HEK293 (cell line): ENCODE measurements at regions not wholly inside any gene's neighbourhood (a gene's known extent, or its start where the extent isn't known, plus 50 kb on each side); places are given as distances from the start of the nearest gene placed in this dataset.
A peak's percentile ranks its signal among the peaks of the same experiment; 100 is the strongest.

ENCODE experiments used
- CTCF ChIA-PET: fragments of 350-600 bp; formaldehyde crosslinking; extraction: SDS; loops from one replicate; lab custom pipeline; 2021; ENCODE audit warnings: antibody characterized with exemption; lab: Yijun Ruan, JAX
- POLR2A ChIA-PET: fragments of 300-600 bp; formaldehyde crosslinking; extraction: SDS; loops from one replicate; lab custom pipeline; 2020; ENCODE audit warnings: antibody characterized with exemption, inconsistent platforms; lab: Yijun Ruan, JAX
- H3K27ac ChIP-seq: fragments of 200-500 bp; sonication (Bioruptor generic); 2 replicates; pipeline ENCODE4 v1.5.1; 2014; ENCODE audit warnings: low read depth, low read length, control low read depth, inconsistent platforms; ENCODE audit errors: extremely low read depth
- H3K36me3 ChIP-seq, 2 experiments: fragments of 200-500 bp in 1 of 2; sonication (Bioruptor generic) in 1 of 2; 1 replicate in 1 of 2; 2 replicates in 1 of 2; pipeline ENCODE4 v1.5.1; 2014 to 2017; ENCODE audit warnings: inconsistent platforms in 2 of 2, low read length in 2 of 2; ENCODE audit not compliant: control insufficient read depth in 2 of 2, insufficient read depth in 1 of 2
- H3K4me1 ChIP-seq: fragments of 200-500 bp; sonication (Bioruptor generic); 2 replicates; pipeline ENCODE4 v1.5.1; 2014; ENCODE audit warnings: mild to moderate bottlenecking, low read length, inconsistent platforms; ENCODE audit not compliant: control insufficient read depth, insufficient read depth
- H3K4me3 ChIP-seq: 2 replicates; pipeline ENCODE4 v1.5.1; 2011; ENCODE audit warnings: low read depth, mild to moderate bottlenecking, control low read depth, low read length, moderate library complexity
- H3K9me3 ChIP-seq: fragments of 200-500 bp; sonication (Bioruptor generic); 2 replicates; pipeline ENCODE4 v1.5.1; 2014; ENCODE audit warnings: low read depth, low read length, inconsistent platforms; ENCODE audit not compliant: control insufficient read depth, insufficient read depth
- EGR2 ChIP-seq: fragments of 450-650 bp; formaldehyde crosslinking; IDR thresholded peaks from 2 replicates; pipeline ENCODE4 v1.5.1; 2016; ENCODE audit warnings: low read depth, missing biosample characterization, missing genetic modification characterization
- HOXC10 ChIP-seq: sonication (generic); formaldehyde crosslinking; IDR thresholded peaks from 2 replicates; pipeline ENCODE4 v1.8.1; 2023; ENCODE audit warnings: mild to moderate bottlenecking, missing genetic modification reagents
- WT1 ChIP-seq: fragments of 450-650 bp; formaldehyde crosslinking; IDR thresholded peaks from 2 replicates; pipeline ENCODE4 v1.5.1; 2016; ENCODE audit warnings: missing biosample characterization, missing genetic modification characterization
- ZBTB10 ChIP-seq: fragments of 450-650 bp; formaldehyde crosslinking; IDR thresholded peaks from 2 replicates; pipeline ENCODE4 v1.5.1; 2016; ENCODE audit warnings: missing biosample characterization, missing genetic modification characterization
- ZBTB26 ChIP-seq: fragments of 450-650 bp; formaldehyde crosslinking; optimal IDR thresholded peaks from 2 replicates; pipeline ENCODE3; 2016; ENCODE audit warnings: missing biosample characterization, mild to moderate bottlenecking, missing genetic modification characterization
- ZBTB48 ChIP-seq: fragments of 450-650 bp; formaldehyde crosslinking; IDR thresholded peaks from 2 replicates; pipeline ENCODE4 v1.5.1; 2016; ENCODE audit warnings: missing biosample characterization, missing genetic modification characterization
- ZFP37 ChIP-seq: fragments of 450-650 bp; formaldehyde crosslinking; IDR thresholded peaks from 2 replicates; pipeline ENCODE4 v1.5.1; 2016; ENCODE audit warnings: missing biosample characterization, missing genetic modification characterization
- ZIC2 ChIP-seq: fragments of 450-650 bp; formaldehyde crosslinking; IDR thresholded peaks from 2 replicates; pipeline ENCODE4 v1.5.1; 2016; ENCODE audit warnings: missing biosample characterization, missing genetic modification characterization
- ZNF114 ChIP-seq: fragments of 450-650 bp; formaldehyde crosslinking; IDR thresholded peaks from 2 replicates; pipeline ENCODE4 v1.5.0; 2017; ENCODE audit warnings: missing biosample characterization, missing genetic modification characterization
- ZNF140 ChIP-seq: fragments of 450-650 bp; formaldehyde crosslinking; IDR thresholded peaks from 2 replicates; pipeline ENCODE4 v1.5.1; 2016; ENCODE audit warnings: missing biosample characterization, missing genetic modification characterization
- ZNF184 ChIP-seq: fragments of 450-650 bp; IDR thresholded peaks from 2 replicates; pipeline ENCODE4 v1.5.1; 2018; ENCODE audit warnings: missing biosample characterization, mild to moderate bottlenecking, missing genetic modification characterization
- ZNF19 ChIP-seq: fragments of 450-650 bp; formaldehyde crosslinking; IDR thresholded peaks from 2 replicates; pipeline ENCODE4; 2016; ENCODE audit warnings: missing biosample characterization, missing genetic modification characterization, low read depth
- ZNF202 ChIP-seq: fragments of 450-650 bp; formaldehyde crosslinking; IDR thresholded peaks from 2 replicates; pipeline ENCODE4 v1.5.1; 2016; ENCODE audit warnings: missing biosample characterization, missing genetic modification characterization, borderline replicate concordance
- ZNF223 ChIP-seq: fragments of 450-650 bp; formaldehyde crosslinking; IDR thresholded peaks from 2 replicates; pipeline ENCODE4 v1.5.1; 2016; ENCODE audit warnings: missing biosample characterization, missing genetic modification characterization
- ZNF324 ChIP-seq: fragments of 450-650 bp; formaldehyde crosslinking; IDR thresholded peaks from 2 replicates; pipeline ENCODE4 v1.5.1; 2016; ENCODE audit warnings: missing biosample characterization, missing genetic modification characterization
- ZNF354C ChIP-seq: fragments of 450-650 bp; formaldehyde crosslinking; IDR thresholded peaks from 2 replicates; pipeline ENCODE4 v1.5.1; 2016; ENCODE audit warnings: missing biosample characterization, missing genetic modification characterization, low read depth, borderline replicate concordance
- ZNF366 ChIP-seq: fragments of 450-650 bp; formaldehyde crosslinking; conservative IDR thresholded peaks from 2 replicates; pipeline ENCODE4 v1.5.1; 2016; ENCODE audit warnings: missing biosample characterization, missing genetic modification characterization
- ZNF37A ChIP-seq: fragments of 450-650 bp; IDR thresholded peaks from 2 replicates; pipeline ENCODE4 v1.5.1; 2018; ENCODE audit warnings: missing biosample characterization, missing genetic modification characterization
- ZNF596 ChIP-seq: fragments of 450-650 bp; IDR thresholded peaks from 2 replicates; pipeline ENCODE4 v1.5.0; 2018; ENCODE audit warnings: missing biosample characterization, mild to moderate bottlenecking, missing genetic modification characterization, moderate library complexity
- ZNF704 ChIP-seq: fragments of 450-650 bp; formaldehyde crosslinking; IDR thresholded peaks from 2 replicates; pipeline ENCODE4 v1.5.1; 2016; ENCODE audit warnings: missing biosample characterization, missing genetic modification characterization
- ZSCAN30 ChIP-seq: fragments of 450-650 bp; IDR thresholded peaks from 2 replicates; pipeline ENCODE4 v1.5.1; 2018; ENCODE audit warnings: missing biosample characterization, mild to moderate bottlenecking, missing genetic modification characterization, moderate library complexity

- Histone ChIP-seq H3K36me3 (no peaks in the 10 kb centered on the region), H3K27ac (no peak overlapping the region), H3K4me1 (no peaks in the 10 kb centered on the region), H3K9me3 (no peaks in the 10 kb centered on the region), H3K4me3 (no peak overlapping the region)
- ChIA-PET POLR2A (no interaction called here), CTCF (no interaction called here)
- TF ChIP-seq ZBTB48 (no peak), ZIC2 (tag by site-specific recombination) (peak; percentile 43), ZBTB26 (tag by site-specific recombination) (no peak)
- TF ChIP-seq, all 188 proteins: peak for 1
These were observed 288.4 kb upstream of the TRIB2 start for GRCh38 chr2:12428324-12428723.

GRCh38 chr2:12428786-12429185, 287.9 kb upstream of the TRIB2 start:
- TF ChIP-seq ZNF140 (tag by site-specific recombination), result no peak
- no peak for TF ChIP-seq HOXC10 (CRISPR knock-in tag)
- no peak for TF ChIP-seq ZNF114 (tag by site-specific recombination)
- no peak for TF ChIP-seq EGR2 (tag by site-specific recombination)
- TF ChIP-seq WT1 (tag by site-specific recombination), result no peak
- no peak for TF ChIP-seq ZSCAN30
- no peak for TF ChIP-seq ZNF19 (tag by site-specific recombination)
- TF ChIP-seq ZNF596, result no peak
- TF ChIP-seq ZNF704 (tag by site-specific recombination), result no peak
- no peak for TF ChIP-seq ZNF324 (tag by site-specific recombination)
- no peak for TF ChIP-seq ZNF202 (tag by site-specific recombination)
- no peak for TF ChIP-seq ZNF223
- no peak for TF ChIP-seq ZFP37 (tag by site-specific recombination)
- no peak for TF ChIP-seq ZNF37A (tag by site-specific recombination)
- no peak for TF ChIP-seq ZNF354C (tag by site-specific recombination)
- no peak for TF ChIP-seq ZBTB10 (tag by site-specific recombination)
- TF ChIP-seq ZNF366, result no peak
- TF ChIP-seq ZNF184, result no peak
- no peak for TF ChIP-seq ZIC2 (tag by site-specific recombination)
- TF ChIP-seq, all 188 proteins: peak for 0
- H3K4me1 ChIP-seq, result no peaks in the 10 kb centered on the region
- no peaks in the 10 kb centered on the region for H3K36me3 ChIP-seq
- ChIA-PET POLR2A (no interaction called here), CTCF (no interaction called here)
- H3K4me3 ChIP-seq, result no peak overlapping the region
- H3K9me3 ChIP-seq, result no peaks in the 10 kb centered on the region
- H3K27ac ChIP-seq, result no peak overlapping the region
